Mucosa of descending colon (tissue), 3 donors: ENCODE measurements at regions not wholly inside any gene's neighbourhood (a gene's known extent, or its start where the extent isn't known, plus 50 kb on each side); places are given as distances from the start of the nearest gene placed in this dataset.

Source experiments
- ATAC-seq: fragments of 200-7000 bp; cut with Tn5 transposase; one replicate; pipeline ENCODE4 v1.9.1; 2020; ENCODE audit warnings: mild to moderate bottlenecking, moderate library complexity
- DNase-seq, 3 donors: peaks; one replicate each; pipeline ENCODE4 v3.0.0-alpha.2; 2020
- H3K36me3 ChIP-seq: fragments of 200-600 bp; one replicate; pipeline ENCODE4 v1.8.0; 2021; ENCODE audit warnings: low read depth, mild to moderate bottlenecking
- H3K4me1 ChIP-seq: fragments of 200-600 bp; one replicate; pipeline ENCODE4 v1.8.0; 2021; ENCODE audit warnings: low read depth, mild to moderate bottlenecking
- H3K4me3 ChIP-seq: fragments of 200-600 bp; one replicate; pipeline ENCODE4 v1.8.0; 2021; ENCODE audit warnings: mild to moderate bottlenecking
- H3K9me3 ChIP-seq: fragments of 200-600 bp; one replicate; pipeline ENCODE4 v1.8.0; 2021; ENCODE audit warnings: mild to moderate bottlenecking
- intact Hi-C, 2 donors: fragments of 100-400 bp; cut with DNase I in 1 of 2; cut with micrococcal nuclease in 1 of 2; formaldehyde crosslinking; loops; one replicate each; pipeline versions ENCODE4 v1.11.0 to v1.11.1; 2022; cut with DNase I, micrococcal nuclease
- TF ChIP-seq, protein P1 (sequence below): fragments of 200-600 bp; IDR thresholded peaks from one replicate; pipeline ENCODE4 v1.8.0; 2022; ENCODE audit warnings: antibody characterized with exemption, mild to moderate bottlenecking
- donor health status: DM: no; HTN: no; CAD: no; lungs with moderate emphysema.
- donor health status: DM: no; HTN: no; CAD: no.
- donor health status: DM: no; HTN: yes; CAD: no.

DNA sequence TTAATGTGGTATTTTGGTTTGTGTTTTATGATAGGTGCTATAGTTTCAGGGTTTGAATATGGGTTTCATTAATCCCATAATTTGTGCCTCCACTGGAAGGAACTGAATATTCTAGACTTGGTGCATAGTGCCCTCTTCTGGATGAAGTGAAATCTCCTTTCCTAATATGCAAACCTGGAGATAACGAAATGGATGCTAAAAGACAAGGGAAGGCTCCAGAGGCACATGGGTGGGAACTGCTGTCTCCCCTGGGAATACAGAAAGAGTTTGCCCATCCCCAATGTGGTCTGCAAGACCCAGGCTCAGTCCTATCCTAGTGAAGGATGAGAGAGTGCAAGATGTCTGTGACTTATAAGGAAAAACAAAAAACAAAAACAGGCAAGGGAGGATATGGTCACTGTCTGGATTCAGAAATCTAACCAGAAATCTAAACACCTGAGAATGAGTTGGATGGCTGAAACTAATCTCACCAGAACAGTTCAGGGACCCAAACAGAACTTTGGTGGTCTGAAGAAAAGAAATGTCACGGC lies 142.3 kb upstream of the TMPO start:
- Histone ChIP-seq H3K4me1 (no peaks in the 10 kb centered on the region), H3K36me3 (no peaks in the 10 kb centered on the region), H3K4me3 (no peak overlapping the region), H3K9me3 (no peaks in the 10 kb centered on the region)
- DNase-seq (peak in 1 of 3 donors; percentile 12), ATAC-seq (no peak)
- TF ChIP-seq, protein P1, sequence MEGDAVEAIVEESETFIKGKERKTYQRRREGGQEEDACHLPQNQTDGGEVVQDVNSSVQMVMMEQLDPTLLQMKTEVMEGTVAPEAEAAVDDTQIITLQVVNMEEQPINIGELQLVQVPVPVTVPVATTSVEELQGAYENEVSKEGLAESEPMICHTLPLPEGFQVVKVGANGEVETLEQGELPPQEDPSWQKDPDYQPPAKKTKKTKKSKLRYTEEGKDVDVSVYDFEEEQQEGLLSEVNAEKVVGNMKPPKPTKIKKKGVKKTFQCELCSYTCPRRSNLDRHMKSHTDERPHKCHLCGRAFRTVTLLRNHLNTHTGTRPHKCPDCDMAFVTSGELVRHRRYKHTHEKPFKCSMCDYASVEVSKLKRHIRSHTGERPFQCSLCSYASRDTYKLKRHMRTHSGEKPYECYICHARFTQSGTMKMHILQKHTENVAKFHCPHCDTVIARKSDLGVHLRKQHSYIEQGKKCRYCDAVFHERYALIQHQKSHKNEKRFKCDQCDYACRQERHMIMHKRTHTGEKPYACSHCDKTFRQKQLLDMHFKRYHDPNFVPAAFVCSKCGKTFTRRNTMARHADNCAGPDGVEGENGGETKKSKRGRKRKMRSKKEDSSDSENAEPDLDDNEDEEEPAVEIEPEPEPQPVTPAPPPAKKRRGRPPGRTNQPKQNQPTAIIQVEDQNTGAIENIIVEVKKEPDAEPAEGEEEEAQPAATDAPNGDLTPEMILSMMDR: no peak
- intact Hi-C loops: no loop called here

GRCh38 chr12:98374007-98374406 lies 141.4 kb upstream of the TMPO start:
- no peaks in the 10 kb centered on the region for H3K4me1 ChIP-seq
- H3K9me3 ChIP-seq: no peaks in the 10 kb centered on the region
- DNase-seq (no peak), ATAC-seq (no peak)
- TF ChIP-seq, protein P1: no peak
- H3K36me3 ChIP-seq: no peaks in the 10 kb centered on the region
- intact Hi-C loops: no loop called here
- no peak overlapping the region for H3K4me3 ChIP-seq

DNA sequence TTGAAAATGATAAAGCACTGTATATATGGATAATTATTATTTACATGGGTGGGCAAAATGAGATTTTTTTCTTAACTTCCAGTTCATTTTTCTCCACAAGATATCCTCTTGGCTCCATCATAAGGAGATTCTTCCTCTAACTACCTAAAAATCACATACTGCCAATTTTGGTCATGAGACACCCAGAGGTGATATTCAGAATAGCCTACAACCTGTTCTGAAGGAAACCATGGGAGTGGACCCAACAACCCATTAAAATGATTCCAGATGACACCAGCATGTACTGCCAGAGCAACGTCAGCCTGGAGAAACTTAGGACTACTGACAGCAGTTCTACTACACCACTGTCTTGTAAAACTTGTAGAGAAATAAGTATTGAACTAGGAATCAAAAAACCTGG lies 136.3 kb upstream of the TMPO start:
- Histone ChIP-seq H3K36me3 (no peaks in the 10 kb centered on the region), H3K4me1 (no peaks in the 10 kb centered on the region), H3K9me3 (no peaks in the 10 kb centered on the region), H3K4me3 (no peak overlapping the region)
- no peak for DNase-seq
- TF ChIP-seq, protein P1: no peak
- intact Hi-C loops: no loop called here
- no peak for ATAC-seq

GRCh38 chr12:98385641-98386040 lies 129.7 kb upstream of the TMPO start:
- intact Hi-C loops: no loop called here
- DNase-seq (no peak), ATAC-seq (no peak)
- Histone ChIP-seq H3K36me3 (no peaks in the 10 kb centered on the region), H3K4me1 (no peaks in the 10 kb centered on the region), H3K9me3 (no peaks in the 10 kb centered on the region), H3K4me3 (no peak overlapping the region)
- TF ChIP-seq, protein P1: no peak

- no peak for DNase-seq
- Histone ChIP-seq H3K4me1 (no peaks in the 10 kb centered on the region), H3K36me3 (no peaks in the 10 kb centered on the region), H3K4me3 (no peak overlapping the region), H3K9me3 (no peaks in the 10 kb centered on the region)
- no peak for ATAC-seq
- intact Hi-C loops: no loop called here
- TF ChIP-seq, protein P1: no peak
Measured at GRCh38 chr12:98387444-98387843, 127.9 kb upstream of the TMPO start.

DNA sequence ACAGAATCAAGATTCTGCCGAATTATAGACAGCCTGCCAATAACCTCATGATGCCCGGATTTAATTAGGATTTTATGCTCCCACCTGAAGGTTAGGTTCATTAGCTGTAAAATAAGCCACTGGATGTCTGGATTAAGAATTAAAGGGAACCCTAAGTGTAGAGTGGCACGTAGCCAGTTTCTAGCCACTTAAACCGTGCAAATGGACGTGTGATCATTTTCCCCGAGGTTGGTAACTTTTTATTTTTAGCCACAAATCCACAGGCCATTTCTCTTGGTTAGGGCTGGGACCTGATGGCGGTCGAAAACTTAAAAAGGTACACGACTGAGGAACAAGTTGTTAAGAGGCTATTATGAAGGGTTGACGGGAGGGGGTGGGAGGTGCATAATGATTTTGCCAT lies 127.3 kb upstream of the TMPO start:
- Histone ChIP-seq H3K4me1 (no peaks in the 10 kb centered on the region), H3K36me3 (no peaks in the 10 kb centered on the region), H3K4me3 (no peak overlapping the region), H3K9me3 (no peaks in the 10 kb centered on the region)
- TF ChIP-seq, protein P1: no peak
- no peak for ATAC-seq
- no peak for DNase-seq
- intact Hi-C loops: no loop called here
